HCT116 (cell line): ENCODE measurements at regions not wholly inside any gene's neighbourhood (a gene's known extent, or its start where the extent isn't known, plus 50 kb on each side); places are given as distances from the start of the nearest gene placed in this dataset.

Experiments
- ATAC-seq: fragments of 200-7000 bp; cut with Tn5 transposase; 2 replicates; pipeline ENCODE4 v1.9.1; 2020; ENCODE audit warnings: mild to moderate bottlenecking, moderate library complexity
- BruUV-seq: library from RNA; stranded (reverse); fragments of 400-500 nt; replicated peaks from 2 replicates; lab custom pipeline; 2021; lab: Mats Ljungman, UMichigan
- CTCF ChIA-PET: fragments of 300-600 bp; sonication (Branson Sonifier 250); formaldehyde crosslinking; loops from one replicate; lab custom pipeline; 2021; ENCODE audit warnings: antibody characterized with exemption; lab: Charles Lee
- POLR2A ChIA-PET: fragments of 300-600, 350-600 bp; sonication (Branson Sonifier 250); formaldehyde crosslinking; loops from one replicate; lab custom pipeline; 2021; ENCODE audit warnings: antibody characterized with exemption; lab: Charles Lee
- RAD21 ChIA-PET, 2 experiments: fragments of 300-600 bp; sonication (Branson Sonifier 250); formaldehyde crosslinking; loops; one replicate each; lab custom pipeline; 2023; ENCODE audit warnings: low total read pairs in 2 of 2; ENCODE audit not compliant: uncharacterized antibody in 2 of 2, unreplicated experiment in 2 of 2, low non-redundant PET in 1 of 2; lab: Charles Lee
- DNase-seq: peaks from one replicate; pipeline ENCODE4 v3.0.0-alpha.2; 2010; ENCODE audit warnings: low read depth, low spot score
- H2AFZ ChIP-seq: fragments of 200-600 bp; shearing (Covaris generic), sonication (generic); 2 replicates; pipeline ENCODE4 v1.6.1; 2017; ENCODE audit warnings: low read depth, mixed run types, mixed read lengths, antibody characterized with exemption, low read length; ENCODE audit not compliant: poor library complexity, severe bottlenecking
- H3K27ac ChIP-seq: 2 replicates; pipeline ENCODE4 v1.5.1; 2012; ENCODE audit warnings: low read depth, low read length
- H3K27me3 ChIP-seq: fragments of 200-600 bp; sonication (generic); 2 replicates; pipeline ENCODE4 v1.6.1; 2016; ENCODE audit warnings: mixed run types, low read length, mixed read lengths; ENCODE audit not compliant: insufficient read depth
- H3K36me3 ChIP-seq, 2 experiments: fragments of 200-500 bp in 1 of 2; fragments of 200-600 bp in 1 of 2; sonication (Bioruptor generic) in 1 of 2; sonication (generic) in 1 of 2; 2 replicates each; pipeline versions ENCODE4 v1.5.1 to v1.6.1; 2014 to 2016; ENCODE audit warnings: low read length in 2 of 2, inconsistent platforms in 1 of 2, mixed read lengths in 1 of 2, mixed run types in 1 of 2; ENCODE audit not compliant: insufficient read depth in 2 of 2, control insufficient read depth in 1 of 2
- H3K4me1 ChIP-seq, 2 experiments: fragments of 200-600 bp in 1 of 2; sonication (generic) in 1 of 2; 2 replicates each; pipeline versions ENCODE4 v1.5.1 to v1.6.1; 2012 to 2017; ENCODE audit warnings: low read length in 2 of 2, inconsistent platforms in 1 of 2, mild to moderate bottlenecking in 1 of 2, mixed read lengths in 1 of 2, mixed run types in 1 of 2, moderate library complexity in 1 of 2; ENCODE audit not compliant: insufficient read depth in 2 of 2, control insufficient read depth in 1 of 2
- H3K4me2 ChIP-seq: fragments of 200-600 bp; sonication (generic); 2 replicates; pipeline ENCODE4 v1.6.1; 2017; ENCODE audit warnings: mixed run types, low read length, mixed read lengths
- H3K4me3 ChIP-seq, 2 experiments: fragments of 200-600 bp in 1 of 2; sonication (generic) in 1 of 2; replicated peaks in 1 of 2; 2 replicates each; pipeline ENCODE4 v1.5.1; 2011 to 2016; ENCODE audit warnings: low read length in 2 of 2, control low read depth in 1 of 2, low read depth in 1 of 2, mild to moderate bottlenecking in 1 of 2, mixed read lengths in 1 of 2, mixed run types in 1 of 2
- H3K79me2 ChIP-seq: fragments of 200-600 bp; sonication (generic); 2 replicates; pipeline ENCODE4 v1.6.1; 2017; ENCODE audit warnings: mild to moderate bottlenecking, mixed run types, low read length, moderate library complexity, mixed read lengths; ENCODE audit not compliant: insufficient read depth
- H3K9ac ChIP-seq: fragments of 200-600 bp; sonication (generic); 2 replicates; pipeline ENCODE4 v1.6.1; 2016; ENCODE audit warnings: low read length, mixed read lengths
- H3K9me2 ChIP-seq: fragments of 200-600 bp; sonication (generic), shearing (Covaris generic); 2 replicates; pipeline ENCODE4 v1.6.1; 2017; ENCODE audit warnings: mixed run types, mild to moderate bottlenecking, moderate library complexity; ENCODE audit not compliant: insufficient read depth
- H3K9me3 ChIP-seq, 2 experiments: fragments of 200-500 bp in 1 of 2; fragments of 200-600 bp in 1 of 2; sonication (Bioruptor generic) in 1 of 2; sonication (generic) in 1 of 2; 2 replicates each; pipeline ENCODE4 v1.6.1; 2014 to 2017; ENCODE audit warnings: low read length in 2 of 2, mixed read lengths in 2 of 2, inconsistent platforms in 1 of 2, low read depth in 1 of 2, mild to moderate bottlenecking in 1 of 2, mixed run types in 1 of 2, moderate library complexity in 1 of 2; ENCODE audit not compliant: control insufficient read depth in 1 of 2, insufficient read depth in 1 of 2
- H4K20me1 ChIP-seq: fragments of 200-600 bp; sonication (generic), shearing (Covaris generic); 2 replicates; pipeline ENCODE4 v1.6.1; 2017; ENCODE audit warnings: mixed run types, mild to moderate bottlenecking, moderate library complexity; ENCODE audit not compliant: insufficient read depth
- ATF3 ChIP-seq: IDR thresholded peaks from 2 replicates; pipeline ENCODE4 v1.6.1; 2012
- CBX3 ChIP-seq: IDR thresholded peaks from 2 replicates; pipeline ENCODE4 v1.6.1; 2012; ENCODE audit warnings: low read depth
- CTCF ChIP-seq, 3 experiments: fragments of 200-600 bp in 1 of 3; sonication (generic) in 1 of 3; IDR thresholded peaks in 2 of 3; conservative IDR thresholded peaks in 1 of 3; 2 replicates each; pipeline ENCODE4 v1.5.1; 2012 to 2017; ENCODE audit warnings: low read depth in 2 of 3, low read length in 2 of 3, antibody characterized with exemption in 1 of 3, borderline replicate concordance in 1 of 3, control low read depth in 1 of 3, mild to moderate bottlenecking in 1 of 3, mixed read lengths in 1 of 3, mixed run types in 1 of 3, moderate library complexity in 1 of 3; ENCODE audit not compliant: insufficient read depth in 1 of 3
- EGR1 ChIP-seq: IDR thresholded peaks from 2 replicates; pipeline ENCODE4 v1.6.1; 2012; ENCODE audit warnings: low read depth
- ELF1 ChIP-seq: IDR thresholded peaks from 2 replicates; pipeline ENCODE4 v1.6.1; 2012; ENCODE audit warnings: low read depth, borderline replicate concordance
- EZH2 ChIP-seq: fragments of 200-600 bp; sonication (generic); IDR thresholded peaks from 2 replicates; pipeline ENCODE4 v1.6.1; 2017; ENCODE audit warnings: antibody characterized with exemption, mixed run types
- FOSL1 ChIP-seq: IDR thresholded peaks from 2 replicates; pipeline ENCODE4 v1.6.1; 2012; ENCODE audit warnings: low read depth
- MAX ChIP-seq: IDR thresholded peaks from 2 replicates; pipeline ENCODE4 v1.6.1; 2012
- POLR2A ChIP-seq: IDR thresholded peaks from 2 replicates; pipeline ENCODE4 v1.7.0; 2011; ENCODE audit warnings: borderline replicate concordance; ENCODE audit not compliant: insufficient read depth, insufficient read length; ENCODE audit errors: extremely low read depth
- POLR2AphosphoS5 ChIP-seq: IDR thresholded peaks from 2 replicates; pipeline ENCODE4 v1.6.1; 2011; ENCODE audit warnings: mild to moderate bottlenecking, low read depth, low read length, moderate library complexity
- RAD21 ChIP-seq: IDR thresholded peaks from 2 replicates; pipeline ENCODE4 v1.6.1; 2012; ENCODE audit warnings: low read depth, mild to moderate bottlenecking
- SIN3A ChIP-seq: IDR thresholded peaks from 2 replicates; pipeline ENCODE4 v1.6.1; 2012; ENCODE audit warnings: low read depth
- SRF ChIP-seq: IDR thresholded peaks from 2 replicates; pipeline ENCODE4 v1.6.1; 2012; ENCODE audit warnings: low read depth
- TCF7L2 ChIP-seq: IDR thresholded peaks from 2 replicates; pipeline ENCODE4 v1.7.0; 2011; ENCODE audit warnings: borderline replicate concordance, inconsistent platforms; ENCODE audit not compliant: insufficient read depth, insufficient read length; ENCODE audit errors: extremely low read depth
- YY1 ChIP-seq: IDR thresholded peaks from 2 replicates; pipeline ENCODE4 v1.6.1; 2011; ENCODE audit warnings: low read length, low read depth, moderate library complexity, mild to moderate bottlenecking; ENCODE audit not compliant: insufficient replicate concordance; ENCODE audit errors: extremely low read depth
- ZBTB33 ChIP-seq: IDR thresholded peaks from 2 replicates; pipeline ENCODE4 v1.6.1; 2011; ENCODE audit warnings: mild to moderate bottlenecking, low read length, moderate library complexity; ENCODE audit not compliant: insufficient replicate concordance; ENCODE audit errors: extremely low read depth
- intact Hi-C: fragments of 100-400 bp; cut with micrococcal nuclease; formaldehyde crosslinking; loops from 2 replicates; pipeline ENCODE4 v1.10.0; 2022

- no peaks in the 10 kb centered on the region for H4K20me1 ChIP-seq
- no peaks in the 10 kb centered on the region for H3K79me2 ChIP-seq
- RAD21 ChIA-PET: no interaction called here
- H3K4me1 ChIP-seq: peaks cover 0 to 6% of the 10 kb centered on the region in 2 experiments; a peak in 2 of 4 replicates
- CTCF ChIA-PET: no interaction called here
- no peak overlapping the region; the same call in 1 of the 2 replicates for H3K4me2 ChIP-seq
- intact Hi-C loops: no loop called here
- H3K36me3 ChIP-seq: no peaks in the 10 kb centered on the region
- H3K27ac ChIP-seq: no peak overlapping the region
- H3K4me3 ChIP-seq: no peak overlapping the region
- TF ChIP-seq POLR2AphosphoS5 (no peak), FOSL1 (no peak), EZH2 (no peak), ELF1 (no peak), SIN3A (no peak), ATF3 (no peak), CTCF (IDR thresholded peaks at IDR 0.05 in 2 of 3, conservative IDR thresholded peaks at IDR 0.05 in 1 of 3; ENCODE audit: borderline replicate concordance in 1 of 3, insufficient read depth in 1 of 3, low read depth in 2 of 3, low read length in 2 of 3) (no peak), POLR2A (no peak), SRF (no peak), CBX3 (no peak), RAD21 (no peak), TCF7L2 (no peak), EGR1 (no peak), YY1 (no peak), ZBTB33 (no peak), MAX (no peak)
- ATAC-seq (no peak), DNase-seq (no peak)
- no peaks in the 10 kb centered on the region for H3K9me3 ChIP-seq
- POLR2A ChIA-PET: no interaction called here
- BruUV-seq: no TSS peak
- H3K9me2 ChIP-seq: no peaks in the 10 kb centered on the region
- no peak overlapping the region for H3K9ac ChIP-seq
- H3K27me3 ChIP-seq: no peaks in the 10 kb centered on the region
- no peak overlapping the region for H2AFZ ChIP-seq
These were observed 320.0 kb downstream of the MTX2 start for GRCh38 chr2:176589287-176589686.
